OCI-LY7 (cell line): ENCODE measurements at regions not wholly inside any gene's neighbourhood (a gene's known extent, or its start where the extent isn't known, plus 50 kb on each side); places are given as distances from the start of the nearest gene placed in this dataset.

ENCODE experiments used
- BruUV-seq: library from RNA; stranded (reverse); fragments of 400-500 nt; replicated peaks from 2 replicates; lab custom pipeline; 2021; lab: Mats Ljungman, UMichigan
- CTCF ChIA-PET: fragments of 300-600 bp; sonication (Branson Sonifier 250); formaldehyde crosslinking; loops from one replicate; lab custom pipeline; 2022; ENCODE audit warnings: antibody characterized with exemption; ENCODE audit not compliant: unreplicated experiment; lab: Charles Lee
- POLR2A ChIA-PET: fragments of 300-600 bp; sonication (Branson Sonifier 250); formaldehyde crosslinking; loops from one replicate; lab custom pipeline; 2022; ENCODE audit warnings: antibody characterized with exemption; lab: Charles Lee
- DNase-seq: peaks from one replicate; pipeline ENCODE4 v3.0.0-alpha.2; 2015; ENCODE audit warnings: low spot score
- H2AFZ ChIP-seq: fragments of 200-600 bp; sonication (generic), shearing (Covaris generic); 2 replicates; pipeline ENCODE4 v1.6.1; 2014; ENCODE audit warnings: mild to moderate bottlenecking, antibody characterized with exemption, low read length, moderate library complexity
- H3K27ac ChIP-seq: fragments of 200-600 bp; sonication (generic); 2 replicates; pipeline ENCODE4 v1.5.1; 2014; ENCODE audit warnings: mixed run types, low read depth, mild to moderate bottlenecking, moderate library complexity, low read length, inconsistent platforms; ENCODE audit not compliant: poor library complexity, severe bottlenecking
- H3K36me3 ChIP-seq: fragments of 200-600 bp; sonication (generic); 2 replicates; pipeline ENCODE4 v1.6.1; 2014; ENCODE audit warnings: mild to moderate bottlenecking, antibody characterized with exemption, low read length, moderate library complexity, mixed read lengths; ENCODE audit not compliant: insufficient read depth
- H3K4me1 ChIP-seq: fragments of 200-600 bp; sonication (generic); 2 replicates; pipeline ENCODE4 v1.5.1; 2014; ENCODE audit warnings: mild to moderate bottlenecking, low read length; ENCODE audit not compliant: insufficient read depth, poor library complexity, severe bottlenecking
- H3K4me2 ChIP-seq: fragments of 200-600 bp; sonication (generic); 2 replicates; pipeline ENCODE4 v1.6.1; 2014; ENCODE audit warnings: mild to moderate bottlenecking, low read length
- H3K4me3 ChIP-seq: fragments of 200-600 bp; sonication (generic); 2 replicates; pipeline ENCODE4 v1.5.1; 2014; ENCODE audit warnings: mild to moderate bottlenecking, low read depth, low read length; ENCODE audit not compliant: poor library complexity, severe bottlenecking
- H3K79me2 ChIP-seq: fragments of 200-600 bp; sonication (generic); 2 replicates; pipeline ENCODE4 v1.6.1; 2016; ENCODE audit warnings: low read depth, mild to moderate bottlenecking, low read length, moderate library complexity, mixed read lengths; ENCODE audit not compliant: insufficient read depth
- H3K9me2 ChIP-seq: fragments of 200-600 bp; sonication (generic); 2 replicates; pipeline ENCODE4 v1.6.1; 2016; ENCODE audit warnings: mild to moderate bottlenecking, low read length, mixed read lengths; ENCODE audit not compliant: insufficient read depth
- H3K9me3 ChIP-seq: fragments of 200-600 bp; sonication (generic); 2 replicates; pipeline ENCODE4 v1.6.1; 2014; ENCODE audit warnings: mild to moderate bottlenecking, mixed run types, low read length, mixed read lengths
- H4K20me1 ChIP-seq: fragments of 200-600 bp; sonication (generic); 2 replicates; pipeline ENCODE4 v1.6.1; 2014; ENCODE audit warnings: mild to moderate bottlenecking, antibody characterized with exemption, low read length, moderate library complexity, mixed read lengths; ENCODE audit not compliant: insufficient read depth
- EZH2phosphoT487 ChIP-seq: fragments of 200-600 bp; sonication (generic); IDR thresholded peaks from 2 replicates; pipeline ENCODE4 v1.6.1; 2018; ENCODE audit warnings: low read depth, borderline replicate concordance, mild to moderate bottlenecking, mixed run types, antibody characterized with exemption, low read length, moderate library complexity, mixed read lengths
- intact Hi-C: fragments of 100-400 bp; cut with micrococcal nuclease; formaldehyde crosslinking; loops from one replicate; pipeline ENCODE4 v1.10.0; 2022; ENCODE audit not compliant: unreplicated experiment
- TF ChIP-seq, protein P1 (sequence below): fragments of 200-600 bp; sonication (generic); conservative IDR thresholded peaks from 2 replicates; pipeline ENCODE4 v1.5.1; 2014; ENCODE audit warnings: mild to moderate bottlenecking, antibody characterized with exemption, low read length, moderate library complexity, mixed read lengths

- POLR2A ChIA-PET: interaction anchor here (0.6 kb wide), 1 partner anchor 267 kb away, joined by 4 read pairs; no protein-coding TSS in a partner anchor
- no TSS peak for BruUV-seq
- H3K9me2 ChIP-seq: no peaks in the 10 kb centered on the region
- intact Hi-C loops: no loop called here
- no peak overlapping the region for H3K27ac ChIP-seq
- H3K4me1 ChIP-seq: no peaks in the 10 kb centered on the region
- no peaks in the 10 kb centered on the region for H3K36me3 ChIP-seq
- no peaks in the 10 kb centered on the region for H3K9me3 ChIP-seq
- no peaks in the 10 kb centered on the region for H4K20me1 ChIP-seq
- no peak overlapping the region for H2AFZ ChIP-seq
- H3K4me3 ChIP-seq: no peak overlapping the region
- DNase-seq: no peak
- no peaks in the 10 kb centered on the region for H3K79me2 ChIP-seq
- CTCF ChIA-PET: no interaction called here
- TF ChIP-seq EZH2phosphoT487: no peak
- TF ChIP-seq, protein P1, sequence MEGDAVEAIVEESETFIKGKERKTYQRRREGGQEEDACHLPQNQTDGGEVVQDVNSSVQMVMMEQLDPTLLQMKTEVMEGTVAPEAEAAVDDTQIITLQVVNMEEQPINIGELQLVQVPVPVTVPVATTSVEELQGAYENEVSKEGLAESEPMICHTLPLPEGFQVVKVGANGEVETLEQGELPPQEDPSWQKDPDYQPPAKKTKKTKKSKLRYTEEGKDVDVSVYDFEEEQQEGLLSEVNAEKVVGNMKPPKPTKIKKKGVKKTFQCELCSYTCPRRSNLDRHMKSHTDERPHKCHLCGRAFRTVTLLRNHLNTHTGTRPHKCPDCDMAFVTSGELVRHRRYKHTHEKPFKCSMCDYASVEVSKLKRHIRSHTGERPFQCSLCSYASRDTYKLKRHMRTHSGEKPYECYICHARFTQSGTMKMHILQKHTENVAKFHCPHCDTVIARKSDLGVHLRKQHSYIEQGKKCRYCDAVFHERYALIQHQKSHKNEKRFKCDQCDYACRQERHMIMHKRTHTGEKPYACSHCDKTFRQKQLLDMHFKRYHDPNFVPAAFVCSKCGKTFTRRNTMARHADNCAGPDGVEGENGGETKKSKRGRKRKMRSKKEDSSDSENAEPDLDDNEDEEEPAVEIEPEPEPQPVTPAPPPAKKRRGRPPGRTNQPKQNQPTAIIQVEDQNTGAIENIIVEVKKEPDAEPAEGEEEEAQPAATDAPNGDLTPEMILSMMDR: no peak
- H3K4me2 ChIP-seq: no peak overlapping the region
Measured at GRCh38 chr5:2096887-2097505, 214.3 kb upstream of the IRX4 start.

DNA sequence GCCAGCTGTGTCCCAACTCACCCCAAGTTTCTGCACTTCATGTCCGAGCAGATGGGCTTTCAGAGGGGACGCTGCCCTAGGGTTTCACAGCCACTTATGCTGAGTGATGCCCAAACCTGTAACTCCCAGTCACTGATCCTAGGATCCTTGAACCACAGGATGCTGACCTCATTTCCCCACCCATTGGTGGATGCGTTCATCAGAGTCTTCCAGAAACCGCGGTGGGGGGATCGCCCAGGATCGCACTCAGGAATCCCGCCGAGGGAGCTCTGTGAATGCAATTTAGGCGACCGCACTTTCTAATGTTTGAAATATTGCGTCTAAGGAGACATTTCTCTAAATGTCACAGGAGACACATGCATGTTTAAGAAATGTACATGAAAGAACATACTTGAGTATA lies 212.3 kb upstream of the IRX4 start:
- Histone ChIP-seq H3K9me3 (no peaks in the 10 kb centered on the region), H2AFZ (no peak overlapping the region), H4K20me1 (no peaks in the 10 kb centered on the region), H3K79me2 (no peaks in the 10 kb centered on the region), H3K4me1 (no peaks in the 10 kb centered on the region), H3K4me3 (no peak overlapping the region), H3K27ac (no peak overlapping the region), H3K9me2 (no peaks in the 10 kb centered on the region), H3K4me2 (no peak overlapping the region), H3K36me3 (no peaks in the 10 kb centered on the region)
- intact Hi-C loops: no loop called here
- CTCF ChIA-PET: no interaction called here
- no peak for DNase-seq
- POLR2A ChIA-PET: no interaction called here
- TF ChIP-seq, protein P1: no peak
- no peak for TF ChIP-seq EZH2phosphoT487
- no TSS peak for BruUV-seq

DNA sequence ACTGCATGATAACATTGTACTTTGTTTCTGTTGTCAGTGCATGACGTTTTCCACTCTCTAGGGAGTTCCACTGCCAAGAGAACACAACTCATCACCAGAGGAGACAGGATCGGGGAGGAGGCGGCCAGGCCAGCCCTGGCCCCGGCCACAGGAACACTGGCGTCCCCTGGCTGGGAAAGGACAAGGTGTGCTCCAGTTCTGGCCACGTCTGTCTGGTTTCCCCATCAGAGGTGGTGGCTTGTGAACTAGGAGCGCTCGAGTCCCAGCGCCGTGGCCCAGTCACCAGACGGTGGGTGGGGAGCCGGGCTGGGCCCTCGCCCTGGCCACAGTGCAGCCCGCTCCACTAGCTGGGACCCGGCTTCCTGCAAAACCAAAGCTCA lies 211.9 kb upstream of the IRX4 start:
- no peaks in the 10 kb centered on the region for H3K9me2 ChIP-seq
- H3K27ac ChIP-seq: no peak overlapping the region
- H3K36me3 ChIP-seq: no peaks in the 10 kb centered on the region
- no peak for TF ChIP-seq EZH2phosphoT487
- TF ChIP-seq, protein P1: no peak
- H3K4me2 ChIP-seq: no peak overlapping the region
- POLR2A ChIA-PET: no interaction called here
- no peaks in the 10 kb centered on the region for H4K20me1 ChIP-seq
- no peaks in the 10 kb centered on the region for H3K4me1 ChIP-seq
- BruUV-seq: no TSS peak
- intact Hi-C loops: no loop called here
- H3K4me3 ChIP-seq: no peak overlapping the region
- CTCF ChIA-PET: no interaction called here
- no peaks in the 10 kb centered on the region for H3K79me2 ChIP-seq
- H3K9me3 ChIP-seq: no peaks in the 10 kb centered on the region
- H2AFZ ChIP-seq: no peak overlapping the region
- no peak for DNase-seq
